ENCODE measurements at regions not wholly inside any gene's neighbourhood (a gene's known extent, or its start where the extent isn't known, plus 50 kb on each side); places are given as distances from the start of the nearest gene placed in this dataset.
A peak's percentile ranks its signal among the peaks of the same experiment; 100 is the strongest.

DNA sequence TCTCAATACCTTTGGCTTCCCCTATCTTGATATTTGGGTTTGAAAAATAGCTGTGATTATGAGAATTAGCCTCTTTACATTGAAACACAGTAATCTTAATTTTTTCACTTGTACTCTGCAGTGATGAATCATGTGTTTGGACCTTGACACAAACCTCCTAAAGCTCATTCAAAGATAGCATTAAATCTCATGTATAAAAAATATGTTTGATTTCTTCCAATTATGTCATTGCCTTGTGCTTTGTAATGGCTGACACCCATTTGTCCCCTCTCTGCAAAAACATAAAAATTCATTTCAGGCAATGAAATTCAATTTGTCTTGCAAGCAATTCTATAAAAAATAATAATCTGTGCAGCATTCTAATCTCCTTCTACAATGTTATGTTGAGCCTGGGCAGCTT lies 422.4 kb upstream of the BOD1L1 start:
- DNase-seq (ENCODE audit: low read depth): no peak

DNA sequence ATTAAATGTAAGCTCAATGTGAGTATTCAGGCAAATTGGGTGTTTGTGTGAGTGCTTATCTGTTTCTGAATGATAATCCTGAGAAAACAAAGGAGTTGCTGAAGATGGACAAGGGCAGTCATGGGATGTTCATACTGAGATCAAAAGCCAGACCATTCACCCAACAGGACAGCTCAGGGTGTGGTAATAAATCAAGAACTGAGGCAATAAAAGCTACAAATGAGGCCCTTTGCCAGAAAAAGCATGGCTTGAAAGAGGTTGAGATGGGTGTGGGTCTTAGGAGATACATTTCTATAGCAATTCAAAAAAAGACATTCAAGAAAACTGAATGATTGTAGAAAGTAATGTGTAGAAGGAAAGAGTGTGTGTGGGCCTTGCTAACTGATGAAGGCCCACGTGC lies 425.8 kb upstream of the BOD1L1 start:
- no peak for DNase-seq (ENCODE audit: low read depth)

DNA sequence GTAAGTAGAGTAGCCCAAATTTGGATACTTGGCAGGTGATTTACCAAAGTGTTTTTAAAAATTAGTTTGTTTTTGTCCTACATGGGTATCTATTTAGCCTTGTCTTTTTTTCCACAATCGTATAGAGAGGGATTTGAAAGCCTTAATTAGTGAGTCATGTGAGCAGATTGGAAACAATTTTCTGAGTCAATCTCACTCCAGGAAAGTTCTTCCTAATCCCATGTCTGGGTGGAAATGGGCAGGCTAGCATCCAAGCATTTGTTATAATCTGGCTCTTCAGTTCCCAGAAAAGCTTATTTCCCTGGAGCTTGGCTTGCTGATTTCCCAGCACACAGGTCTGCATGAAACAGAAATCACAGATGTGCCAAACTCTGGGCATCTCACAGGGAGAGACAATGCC lies 426.9 kb upstream of the BOD1L1 start:
- DNase-seq (ENCODE audit: low read depth): peak; percentile 31

DNA sequence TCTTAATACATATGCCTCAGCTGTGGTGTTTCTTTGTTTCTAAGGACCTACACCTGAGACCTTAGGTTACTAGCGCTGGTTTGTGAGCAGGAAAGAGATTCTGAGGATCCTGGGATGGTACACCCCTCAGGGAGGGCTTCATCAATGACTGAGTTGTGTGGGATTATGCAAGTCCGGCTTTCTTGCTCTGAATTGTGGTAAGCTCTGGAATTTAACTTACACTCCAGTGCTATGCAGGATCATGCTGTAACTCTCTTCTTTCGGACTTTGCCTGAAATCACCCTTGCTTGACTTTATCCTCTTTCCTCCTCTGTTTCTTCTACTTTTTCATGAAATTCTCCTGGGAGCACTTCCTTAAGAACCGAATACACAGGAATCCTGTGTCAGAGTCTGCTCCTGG lies 431.5 kb upstream of the BOD1L1 start:
- peak; percentile 24 for DNase-seq (ENCODE audit: low read depth)

DNA sequence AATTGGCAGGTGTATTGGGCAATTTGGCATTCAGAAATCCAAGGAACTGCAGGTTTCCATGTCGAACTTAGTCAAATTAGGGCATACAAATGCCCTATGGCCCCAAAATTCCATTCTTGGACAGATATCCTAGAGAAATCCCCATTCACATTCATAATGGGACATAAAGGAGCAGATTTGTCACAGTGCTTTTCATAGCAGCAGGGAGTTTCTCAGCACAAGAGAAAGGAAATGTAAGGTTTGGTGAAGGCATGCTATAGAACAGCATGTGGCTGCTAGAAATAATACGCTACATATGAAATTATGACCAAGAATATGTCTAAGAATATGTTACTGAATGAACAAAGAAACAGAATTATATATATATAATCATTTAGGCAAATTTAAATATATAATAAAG lies 437.5 kb upstream of the BOD1L1 start:
- no peak for DNase-seq (ENCODE audit: low read depth)

DNA sequence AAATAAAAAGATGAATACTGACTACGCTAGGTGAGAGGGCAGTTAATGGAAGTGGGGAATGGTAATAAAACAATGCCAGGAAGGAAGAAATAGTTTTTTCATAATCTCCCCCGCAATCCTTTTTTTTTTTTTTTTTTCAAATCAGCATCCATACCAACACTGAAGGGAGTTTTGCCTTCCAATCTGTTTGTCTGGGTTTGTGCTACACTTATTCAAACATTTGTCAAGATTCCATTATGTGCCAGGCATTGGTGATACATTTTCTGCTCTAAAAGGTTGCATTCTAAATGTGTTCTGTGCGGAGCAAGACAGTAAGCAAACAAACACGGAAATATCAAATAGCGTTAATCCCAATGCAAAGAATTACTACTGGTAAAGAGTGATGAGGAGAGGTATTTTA lies 437.9 kb upstream of the BOD1L1 start:
- no peak for DNase-seq (ENCODE audit: low read depth)

DNA sequence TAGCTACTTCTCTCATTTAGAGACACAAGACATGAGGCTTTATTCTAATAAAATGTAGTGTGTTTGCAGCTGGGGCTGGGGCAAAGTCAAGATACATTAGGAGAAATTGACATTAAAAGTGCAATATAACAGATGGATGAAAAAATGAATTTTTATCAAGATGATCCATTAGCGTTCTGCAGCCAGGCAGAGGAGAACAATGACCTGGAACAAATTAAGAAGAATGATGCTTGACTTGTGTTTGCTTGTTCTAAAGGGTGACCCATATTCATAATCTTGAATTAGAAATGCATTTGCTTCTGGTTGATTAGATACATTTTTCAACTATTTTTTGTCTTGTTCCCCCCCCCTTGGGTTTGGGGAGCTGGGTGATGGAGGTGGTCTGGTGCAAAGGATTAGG lies 439.5 kb upstream of the BOD1L1 start:
- no peak for DNase-seq (ENCODE audit: low read depth)

DNA sequence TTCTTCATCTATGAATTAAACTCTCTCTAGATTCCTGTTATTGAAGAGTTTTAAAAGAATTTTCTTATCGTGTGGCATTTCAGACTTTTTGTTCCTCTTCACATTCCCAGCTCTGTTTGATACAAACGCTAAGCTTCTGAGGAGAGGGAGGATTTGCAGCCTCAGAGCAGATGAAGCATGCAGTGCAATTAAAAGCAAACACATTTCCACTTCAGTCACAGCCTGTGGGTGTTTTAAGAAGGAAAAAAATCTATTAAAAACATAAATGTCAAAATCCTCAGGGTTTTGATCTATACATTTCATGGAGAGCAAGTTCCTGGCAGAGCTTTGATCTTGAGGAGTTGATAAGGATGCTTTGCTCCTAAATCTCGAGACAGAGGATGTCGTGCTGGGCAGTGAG lies 442.4 kb upstream of the BOD1L1 start:
- DNase-seq (ENCODE audit: low read depth): no peak

DNA sequence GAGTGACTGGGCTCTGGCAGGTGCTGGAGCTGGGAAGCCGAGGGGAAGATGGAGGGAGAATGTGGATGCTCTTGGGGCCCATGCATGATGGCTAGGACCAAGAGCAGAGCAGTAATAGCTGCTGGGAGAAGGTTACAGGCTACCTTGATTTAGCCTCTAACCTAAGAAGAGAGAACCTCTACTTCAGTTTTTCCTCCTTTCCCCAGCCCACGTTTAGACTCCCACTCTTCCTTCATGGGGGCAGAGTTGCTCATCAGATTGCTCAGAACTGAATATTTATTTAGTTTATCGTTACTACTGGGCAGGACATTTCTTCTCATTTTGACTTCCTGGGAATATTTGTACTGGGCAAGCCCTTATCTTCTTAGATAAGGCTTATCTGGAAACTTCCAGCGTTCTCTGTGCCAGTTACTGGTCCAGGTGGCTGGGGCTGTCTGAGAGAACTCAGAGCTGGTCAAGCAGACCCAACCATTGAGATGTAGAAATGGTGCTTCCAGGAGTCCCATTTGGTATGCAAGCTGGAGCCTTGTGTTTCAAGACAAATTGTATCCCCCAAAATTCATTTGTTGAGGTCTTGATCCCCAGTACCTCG lies 442.9 kb upstream of the BOD1L1 start:
- DNase-seq (ENCODE audit: low read depth): no peak

DNA sequence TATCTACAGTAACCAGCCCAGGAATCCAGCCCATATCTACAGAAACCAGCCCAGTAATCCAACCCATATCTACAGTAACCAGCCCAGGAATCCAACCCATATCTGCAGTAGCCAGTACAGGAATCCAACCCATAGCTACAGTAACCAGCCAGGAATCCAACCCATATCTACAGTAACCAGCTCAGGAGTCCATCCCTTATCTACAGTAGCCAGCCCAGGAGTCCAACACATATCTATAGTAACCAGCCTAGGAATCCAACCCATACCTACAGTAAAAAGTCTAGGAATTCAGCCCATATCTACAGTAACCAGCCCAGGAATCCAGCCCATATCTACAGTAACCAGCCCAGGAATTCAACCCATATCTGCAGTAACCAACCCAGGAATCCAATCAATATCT lies 445.0 kb upstream of the BOD1L1 start:
- no peak for DNase-seq (ENCODE audit: low read depth)

DNA sequence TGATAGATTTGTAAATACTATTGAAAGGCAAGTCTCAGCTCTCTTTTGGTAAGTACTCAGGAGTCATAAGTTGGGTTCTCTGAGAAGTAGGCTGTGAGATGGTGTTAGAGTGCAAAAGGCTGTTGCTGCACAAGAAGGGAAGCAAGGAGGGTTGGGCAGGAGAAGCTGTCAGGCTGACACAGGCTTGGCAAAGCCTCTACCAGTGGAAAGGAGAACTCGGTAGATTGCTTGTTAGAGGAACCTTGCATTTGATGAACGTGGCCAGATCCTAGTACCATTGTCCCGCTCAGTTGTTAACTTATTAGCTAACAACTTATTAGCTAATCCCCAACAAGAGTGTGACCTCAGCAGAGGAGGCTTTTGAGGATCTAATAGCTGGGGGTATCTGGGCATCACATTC lies 449.3 kb upstream of the BOD1L1 start:
- no peak for DNase-seq (ENCODE audit: low read depth)

DNA sequence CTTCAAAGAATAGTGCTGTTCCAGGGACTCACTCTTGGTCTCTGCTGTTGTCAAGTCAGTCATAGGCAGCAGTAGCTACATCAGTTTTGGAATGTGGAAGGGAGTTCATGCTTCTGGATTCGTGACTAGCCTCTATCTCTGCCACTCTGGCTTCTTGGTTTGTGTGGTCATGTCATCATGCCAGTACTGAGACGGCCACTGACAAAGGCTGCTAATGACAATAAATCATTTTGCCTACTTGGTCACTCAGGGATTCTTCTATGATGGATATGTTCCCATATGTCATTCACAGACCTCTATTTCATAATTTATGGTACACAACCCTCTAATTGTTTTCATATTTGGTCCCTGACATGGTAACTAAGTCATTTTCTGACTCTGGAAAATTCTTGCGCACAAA lies 450.8 kb upstream of the BOD1L1 start:
- peak; percentile 9 for DNase-seq (ENCODE audit: low read depth)

DNA sequence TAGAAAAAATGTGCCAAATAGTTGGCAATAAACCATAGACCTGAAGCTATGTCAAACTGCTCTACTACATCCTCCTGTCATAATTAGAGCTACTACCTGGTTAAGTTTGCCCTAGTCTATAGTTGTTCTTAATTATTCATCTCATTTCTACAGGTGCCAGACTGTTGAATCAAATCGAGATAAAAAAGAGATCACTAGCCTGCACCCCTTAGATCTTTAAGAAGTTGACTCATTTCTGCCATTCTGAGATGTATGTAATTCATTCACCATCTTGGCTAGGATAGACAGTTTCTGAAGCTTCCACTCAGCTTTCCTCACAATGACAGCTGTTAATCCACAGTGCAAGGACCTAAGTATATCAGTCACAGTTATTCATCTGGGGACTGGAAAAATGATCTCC lies 452.1 kb upstream of the BOD1L1 start:
- no peak for DNase-seq (ENCODE audit: low read depth)

DNA sequence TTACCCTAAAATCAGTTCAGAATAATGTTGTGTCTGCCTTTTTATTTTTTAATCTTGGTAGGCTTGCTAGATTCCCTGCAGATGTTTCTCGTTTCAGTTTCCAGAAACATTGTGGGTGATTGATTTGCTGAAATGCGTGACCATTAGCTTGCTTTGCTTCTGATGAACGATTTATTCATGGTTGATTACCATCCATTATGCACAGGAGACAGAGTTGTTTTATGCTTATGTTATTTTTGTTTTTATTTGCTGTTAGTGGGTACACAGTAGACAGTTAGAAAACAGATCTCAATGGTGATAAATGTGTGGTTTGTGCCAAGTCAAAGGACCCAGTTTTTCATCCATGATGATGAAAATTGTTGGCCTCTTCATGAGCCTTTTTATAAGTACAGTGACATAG lies 455.6 kb upstream of the BOD1L1 start:
- no peak for DNase-seq (ENCODE audit: low read depth)

DNA sequence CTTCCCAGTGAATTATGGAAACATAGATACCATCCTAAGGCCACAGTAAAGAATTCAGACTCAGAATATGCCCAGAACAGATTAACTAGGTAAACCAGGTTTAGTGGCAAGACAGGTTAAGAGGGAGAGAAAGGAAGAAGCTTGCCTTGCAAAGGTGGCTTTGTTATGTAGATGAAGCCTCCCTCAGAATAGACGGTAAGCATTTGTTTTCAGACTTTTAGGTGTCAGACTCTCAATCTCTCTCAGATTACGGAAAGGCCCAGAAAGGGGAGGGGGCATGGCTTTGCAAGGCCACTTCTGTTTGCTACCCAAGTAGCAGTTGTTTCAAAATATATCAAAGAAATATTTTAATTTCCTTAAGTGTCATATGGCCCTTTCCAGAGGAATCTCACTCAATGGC lies 457.1 kb upstream of the BOD1L1 start:
- DNase-seq (ENCODE audit: low read depth): no peak

DNA sequence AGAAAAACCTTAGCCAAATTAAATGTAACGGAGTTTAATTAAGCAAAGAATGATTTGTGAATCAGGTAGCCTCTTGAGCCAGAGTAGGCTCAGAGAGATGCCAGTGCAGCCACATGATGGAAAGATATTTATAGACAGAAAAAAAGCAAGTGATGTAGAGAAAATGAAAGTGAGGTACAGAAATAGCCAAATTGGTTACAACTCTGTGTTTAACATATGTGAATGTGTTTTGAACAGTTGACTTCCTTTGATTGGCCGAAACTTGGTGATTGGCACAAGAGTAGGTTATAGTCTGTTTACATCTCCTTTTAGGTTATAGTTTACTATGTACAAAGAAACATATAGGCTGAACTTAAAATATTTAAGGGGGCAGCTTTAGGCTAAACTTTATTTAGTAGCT lies 459.9 kb upstream of the BOD1L1 start:
- no peak for DNase-seq (ENCODE audit: low read depth)

DNA sequence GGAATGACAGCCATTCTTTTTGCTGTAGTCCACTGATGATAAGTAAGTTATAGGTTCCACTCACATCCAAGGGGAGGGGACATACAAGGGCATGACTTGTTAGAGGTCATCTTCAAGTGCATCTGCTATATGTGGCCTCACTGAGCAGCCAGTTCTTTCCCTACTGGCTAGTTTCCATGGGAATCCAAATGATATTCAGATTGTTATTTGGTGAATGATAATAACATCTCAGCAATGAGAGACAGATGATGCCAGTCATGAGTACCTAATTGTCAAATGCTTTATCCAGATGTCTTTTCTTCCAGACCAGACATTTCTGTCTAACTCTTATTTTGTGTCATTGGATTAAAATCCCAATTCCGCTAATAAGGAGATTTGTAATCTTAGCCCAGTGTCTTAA lies 460.4 kb upstream of the BOD1L1 start:
- no peak for DNase-seq (ENCODE audit: low read depth)

DNA sequence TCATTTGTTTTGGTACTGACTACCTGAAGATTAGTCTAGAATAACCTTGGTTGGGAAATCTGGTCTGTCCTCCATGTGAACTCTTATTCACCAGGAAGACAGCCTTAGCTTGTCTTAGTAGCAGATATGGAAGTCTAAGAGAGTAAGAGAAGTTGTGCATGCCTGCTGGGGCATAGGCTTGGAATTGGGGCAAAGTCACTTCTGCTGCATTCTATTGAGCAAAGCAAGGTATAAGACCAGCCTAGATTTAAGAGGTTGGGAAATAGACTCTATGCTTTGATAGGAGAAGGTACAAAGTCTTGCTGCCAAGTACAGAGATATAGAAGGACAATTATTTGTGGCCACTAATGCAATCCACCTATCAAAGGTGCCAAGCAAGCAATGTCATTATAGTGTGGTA lies 464.0 kb upstream of the BOD1L1 start:
- DNase-seq (ENCODE audit: low read depth): no peak

DNA sequence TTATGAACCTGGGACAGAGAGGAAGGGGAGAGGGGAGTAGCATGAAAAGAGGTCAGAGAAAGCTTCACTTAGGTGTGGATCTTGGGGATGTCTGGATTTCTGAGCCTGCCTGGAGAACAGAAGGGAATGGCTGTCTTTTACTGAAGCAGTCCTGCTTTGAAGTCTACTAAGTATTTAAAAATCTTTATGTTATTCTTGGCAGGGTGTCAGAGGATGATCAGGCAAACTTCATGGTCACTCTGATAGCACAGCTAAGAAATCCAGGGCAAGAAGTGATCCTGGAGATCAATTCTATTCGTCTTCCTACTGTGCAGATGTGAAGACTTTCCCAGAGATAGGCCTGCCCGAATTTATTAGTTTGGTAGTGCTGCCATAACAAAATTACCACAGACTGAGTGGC lies 464.4 kb upstream of the BOD1L1 start:
- no peak for DNase-seq (ENCODE audit: low read depth)

DNA sequence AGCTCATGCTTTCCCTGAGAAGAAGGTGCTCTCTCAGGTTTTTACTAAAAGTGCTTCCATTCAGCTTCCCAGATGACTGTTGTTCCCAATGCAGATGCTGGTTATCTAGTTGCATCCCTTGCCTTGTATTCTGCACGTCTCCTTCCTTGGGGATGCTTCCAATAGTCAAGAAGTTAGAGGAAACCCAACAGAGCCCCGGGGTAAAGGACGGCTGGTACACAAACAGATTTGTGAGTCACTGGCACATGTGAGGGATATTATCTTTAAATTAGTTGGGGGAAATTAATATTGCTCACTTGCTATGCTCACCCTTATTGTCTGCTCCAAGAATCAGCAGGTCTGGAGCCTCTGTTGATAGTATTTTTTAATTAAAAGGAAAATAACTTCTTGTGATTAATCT lies 465.2 kb upstream of the BOD1L1 start:
- no peak for DNase-seq (ENCODE audit: low read depth)

DNA sequence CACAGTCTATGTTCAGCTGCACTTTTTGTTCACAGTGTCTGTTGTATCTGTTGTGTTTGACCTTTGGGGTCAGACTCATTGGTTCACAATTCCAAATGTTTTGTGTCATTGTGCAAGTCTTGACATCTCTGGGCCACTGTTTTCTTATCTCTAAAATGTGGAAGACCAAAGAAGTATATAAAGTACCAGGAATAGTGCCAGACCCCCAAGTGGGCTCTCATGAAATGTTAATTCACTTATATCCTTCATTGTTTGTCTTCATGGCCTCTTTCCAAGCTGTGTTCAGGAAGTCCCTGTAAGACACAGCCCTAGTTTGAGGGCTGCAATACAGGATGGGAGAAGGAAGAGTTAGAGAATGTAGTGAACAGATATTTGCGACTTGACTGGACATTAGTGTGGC lies 468.3 kb upstream of the BOD1L1 start:
- no peak for DNase-seq (ENCODE audit: low read depth)

DNA sequence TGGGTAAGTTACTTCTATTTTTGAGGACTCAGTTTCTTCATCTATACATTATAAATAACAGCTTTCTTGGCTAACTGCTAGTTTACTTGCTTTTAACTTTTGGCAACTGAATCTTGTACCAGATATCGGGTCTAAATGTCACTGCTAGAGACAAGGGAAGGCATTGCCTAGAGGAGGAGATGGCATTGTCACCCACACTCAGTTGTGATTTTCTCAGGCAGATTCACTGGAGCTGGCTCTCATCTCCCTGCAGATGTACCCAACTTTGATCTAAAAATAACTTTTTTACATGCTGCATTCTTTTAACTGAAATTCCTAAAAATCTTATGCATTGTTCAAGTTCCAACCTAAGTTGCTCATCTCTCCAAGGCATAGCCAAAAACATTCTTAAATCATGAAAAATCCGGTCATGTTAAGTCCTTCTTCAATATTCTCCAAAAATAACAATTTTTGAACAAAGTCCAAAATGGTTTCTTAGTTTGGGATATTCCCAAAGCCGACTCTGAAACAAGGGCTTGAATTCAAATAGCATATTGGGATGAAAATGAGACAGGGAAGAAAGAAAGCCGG lies 469.0 kb upstream of the BOD1L1 start:
- peak; percentile 64 for DNase-seq (ENCODE audit: low read depth)

DNA sequence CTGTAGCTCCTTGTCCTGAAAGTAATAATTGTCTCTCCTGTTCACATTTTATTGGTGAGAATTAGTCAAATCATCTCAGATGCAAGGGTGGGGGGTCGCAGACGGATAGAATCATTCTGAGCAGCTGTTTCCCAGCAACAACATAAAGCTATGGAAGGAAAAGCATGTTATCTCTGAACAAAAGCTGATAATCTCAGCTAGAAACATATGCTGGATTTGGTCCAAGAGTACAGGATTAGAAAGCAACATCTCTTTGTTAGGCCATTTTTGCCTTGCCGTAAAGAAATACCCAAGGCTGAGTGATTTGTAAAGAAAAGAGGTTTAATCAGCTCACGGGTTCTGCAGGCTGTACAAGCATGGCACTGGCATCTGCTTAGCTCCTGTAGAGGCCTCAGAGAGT lies 472.8 kb upstream of the BOD1L1 start:
- no peak for DNase-seq (ENCODE audit: low read depth)

DNA sequence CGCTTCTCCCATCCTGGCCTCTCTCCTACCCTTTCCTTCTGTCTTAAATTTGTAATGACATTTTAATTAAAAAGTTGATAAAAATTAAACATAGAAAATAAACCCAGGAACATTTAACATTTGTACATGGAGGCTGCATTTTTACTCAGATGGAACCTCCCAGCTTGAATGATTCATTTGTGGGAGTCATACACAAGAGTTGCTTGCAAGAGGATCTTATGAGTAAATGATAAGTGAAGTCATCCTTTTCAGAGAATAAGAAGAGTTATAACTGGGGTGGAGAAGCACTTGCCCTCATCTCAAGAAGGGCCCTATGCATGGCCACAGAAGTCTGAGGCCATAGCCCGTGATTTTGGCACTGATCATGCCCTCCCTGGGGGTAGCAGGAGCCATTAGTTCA lies 482.9 kb upstream of the BOD1L1 start:
- DNase-seq (ENCODE audit: low read depth): peak; percentile 72

DNA sequence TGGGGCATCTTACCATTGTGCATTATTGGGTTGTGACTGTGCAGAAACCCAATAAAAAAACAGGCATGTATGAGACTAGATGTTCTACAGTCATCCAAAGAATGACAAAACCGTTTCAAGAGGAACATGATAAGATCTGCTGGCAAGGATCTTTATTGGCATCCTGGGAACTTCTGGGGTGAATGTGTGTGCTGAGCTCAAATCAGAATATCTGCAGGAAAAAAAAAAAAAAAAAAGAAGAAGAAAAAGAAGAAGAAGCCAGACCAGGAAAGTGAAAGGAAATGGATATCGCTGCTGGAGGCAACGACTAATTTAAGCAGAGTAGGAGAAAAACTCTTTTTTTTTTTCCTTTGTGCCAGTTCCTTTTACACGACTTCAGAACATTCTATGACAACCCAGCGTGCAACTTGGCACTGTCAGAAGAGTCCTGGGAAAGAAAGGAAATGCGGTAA lies 484.2 kb upstream of the BOD1L1 start:
- peak; percentile 58 for DNase-seq (ENCODE audit: low read depth)

Data from stromal cell of bone marrow (primary cell).